Endothelial cell of umbilical vein (primary cell): ENCODE measurements at regions not wholly inside any gene's neighbourhood (a gene's known extent, or its start where the extent isn't known, plus 50 kb on each side); places are given as distances from the start of the nearest gene placed in this dataset.

ENCODE experiments used
- BruUV-seq: library from RNA; stranded (reverse); fragments of 400-500 nt; replicated peaks from 2 replicates; lab custom pipeline; 2021; lab: Mats Ljungman, UMichigan
- CTCF ChIA-PET: fragments of 300-600, 350-600 bp; sonication (Branson Sonifier 250); formaldehyde crosslinking; loops from one replicate; lab custom pipeline; 2021; ENCODE audit warnings: antibody characterized with exemption, inconsistent platforms; lab: Charles Lee
- POLR2A ChIA-PET: fragments of 300-600, 350-600 bp; sonication (Branson Sonifier 250); formaldehyde crosslinking; loops from one replicate; lab custom pipeline; 2021; ENCODE audit warnings: antibody characterized with exemption, inconsistent platforms; lab: Charles Lee
- DNase-seq: peaks from one replicate; pipeline ENCODE4 v3.0.0-alpha.2; 2011; ENCODE audit warnings: low read depth, low spot score
- FAIRE-seq: peaks from 2 replicates; lab custom pipeline; 2011; peaks lifted over from hg19 to GRCh38; lab: Jason Lieb, UNC
- H2AFZ ChIP-seq: 2 replicates; pipeline ENCODE4 v1.6.0; 2012; ENCODE audit warnings: low read depth, low read length, control low read depth, inconsistent platforms
- H3K27ac ChIP-seq: 2 replicates; pipeline ENCODE4 v1.5.1; 2011; ENCODE audit warnings: low read depth, mild to moderate bottlenecking, control low read depth, low read length, moderate library complexity; ENCODE audit not compliant: insufficient read depth
- H3K27me3 ChIP-seq, 2 experiments: 2 replicates each; pipeline versions ENCODE4 v1.6.0 to v1.6.1; 2011; ENCODE audit warnings: low read length in 2 of 2, mixed read lengths in 1 of 2; ENCODE audit not compliant: control insufficient read depth in 2 of 2, insufficient read depth in 2 of 2
- H3K36me3 ChIP-seq, 2 experiments: 2 replicates in 1 of 2; 3 replicates in 1 of 2; pipeline ENCODE4 v1.5.1; 2011; ENCODE audit warnings: low read length in 2 of 2, mild to moderate bottlenecking in 1 of 2, moderate library complexity in 1 of 2; ENCODE audit not compliant: control insufficient read depth in 2 of 2, insufficient read depth in 2 of 2; ENCODE audit errors: extremely low read depth in 1 of 2
- H3K4me1 ChIP-seq: 3 replicates; pipeline ENCODE4 v1.5.1; 2011; ENCODE audit warnings: mild to moderate bottlenecking, low read length; ENCODE audit not compliant: control insufficient read depth, insufficient read depth; ENCODE audit errors: extremely low read depth
- H3K4me2 ChIP-seq: 2 replicates; pipeline ENCODE4 v1.6.1; 2011; ENCODE audit warnings: low read length, control low read depth, mixed read lengths; ENCODE audit not compliant: insufficient read depth
- H3K4me3 ChIP-seq, 3 experiments: fragments of 200-600 bp in 1 of 3; sonication (generic), shearing (Covaris generic) in 1 of 3; replicated peaks in 1 of 3; 2 replicates each; pipeline ENCODE4 v1.5.1; 2011 to 2016; ENCODE audit warnings: control low read depth in 3 of 3, low read length in 3 of 3, mild to moderate bottlenecking in 2 of 3, inconsistent platforms in 1 of 3, low read depth in 1 of 3, moderate library complexity in 1 of 3; ENCODE audit not compliant: insufficient read depth in 1 of 3
- H3K79me2 ChIP-seq: 2 replicates; pipeline ENCODE4 v1.6.0; 2012; ENCODE audit warnings: low read length, inconsistent platforms; ENCODE audit not compliant: control insufficient read depth, insufficient read depth
- H3K9ac ChIP-seq: replicated peaks from 2 replicates; pipeline ENCODE3; 2011; ENCODE audit warnings: low read length, control low read depth; ENCODE audit not compliant: insufficient read depth; ENCODE audit errors: extremely low read depth
- H3K9me1 ChIP-seq: replicated peaks from 3 replicates; pipeline ENCODE4 v1.6.0; 2011; ENCODE audit warnings: mild to moderate bottlenecking, low read length; ENCODE audit not compliant: control insufficient read depth, insufficient read depth; ENCODE audit errors: extremely low read depth
- H3K9me3 ChIP-seq: replicated peaks from 2 replicates; pipeline ENCODE4 v1.5.1; 2012; ENCODE audit warnings: low read length, inconsistent platforms; ENCODE audit not compliant: control insufficient read depth, insufficient read depth
- H4K20me1 ChIP-seq: replicated peaks from 2 replicates; pipeline ENCODE3; 2011; ENCODE audit warnings: mild to moderate bottlenecking, low read length; ENCODE audit not compliant: control insufficient read depth, insufficient read depth; ENCODE audit errors: extremely low read depth
- FOS ChIP-seq: IDR thresholded peaks from 2 replicates; pipeline ENCODE4 v1.6.1; 2011; ENCODE audit warnings: mild to moderate bottlenecking, low read length, moderate library complexity, borderline replicate concordance; ENCODE audit not compliant: insufficient read depth
- GATA2 ChIP-seq: IDR thresholded peaks from 2 replicates; pipeline ENCODE4 v1.7.0; 2011; ENCODE audit warnings: low read depth, mild to moderate bottlenecking, moderate library complexity, mixed read lengths, low read length; ENCODE audit not compliant: insufficient read length, insufficient read depth
- JUN ChIP-seq: IDR thresholded peaks from 2 replicates; pipeline ENCODE4 v1.6.1; 2011; ENCODE audit warnings: borderline replicate concordance, low read depth; ENCODE audit not compliant: insufficient read length, insufficient read depth
- MYC ChIP-seq: IDR thresholded peaks from one replicate; pipeline ENCODE4 v1.6.1; 2011; ENCODE audit warnings: mild to moderate bottlenecking, low read depth, low read length
- POLR2A ChIP-seq: IDR thresholded peaks from 2 replicates; pipeline ENCODE4 v1.6.1; 2012; ENCODE audit warnings: low read depth, mild to moderate bottlenecking, control low read depth, low read length
- dilution Hi-C: fragments of 300-500 bp; cut with MboI; formaldehyde crosslinking; loops from one replicate; pipeline ENCODE4 v1.15.0; 2019; ENCODE audit warnings: low sequenced_read_pairs; ENCODE audit not compliant: extremely low pct_ligation_motif_present
- intact Hi-C: fragments of 100-400 bp; cut with micrococcal nuclease; formaldehyde crosslinking; loops from one replicate; pipeline ENCODE4 v1.10.0; 2022
- TF ChIP-seq, protein P1 (sequence below): IDR thresholded peaks from 2 replicates; pipeline ENCODE4 v1.6.1; 2011; ENCODE audit not compliant: insufficient read depth, insufficient read length
- TF ChIP-seq, protein P2 (sequence below), 2 donors: IDR thresholded peaks; 1 replicate in 1 of 2; 2 replicates in 1 of 2; pipeline ENCODE4 v1.5.1; 2011; ENCODE audit warnings: low read length in 2 of 2, mild to moderate bottlenecking in 2 of 2, moderate library complexity in 2 of 2, control low read depth in 1 of 2, inconsistent platforms in 1 of 2, low read depth in 1 of 2; ENCODE audit not compliant: insufficient read depth in 1 of 2; ENCODE audit errors: extremely low read depth in 1 of 2

DNA sequence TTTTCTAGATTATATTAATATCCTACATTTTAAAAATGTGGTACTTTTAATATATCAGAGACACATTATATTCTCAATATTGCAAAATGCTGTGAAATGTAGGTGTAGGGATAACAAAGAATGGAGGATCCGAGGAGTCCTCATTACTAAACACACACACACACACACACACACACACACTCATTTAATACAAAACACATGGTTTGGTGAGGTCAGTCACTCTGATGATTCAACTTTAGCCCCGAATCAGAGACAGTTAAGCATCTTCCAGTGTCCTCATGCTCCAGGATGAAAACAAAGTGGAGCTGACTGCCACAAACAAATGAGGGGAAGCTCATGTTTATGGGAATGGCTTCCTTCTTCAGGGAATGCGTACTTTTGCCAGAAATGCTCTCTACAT, 147.5 kb downstream of the CYSLTR2 start:
- BruUV-seq, result no TSS peak
- H3K36me3 ChIP-seq, result no peaks in the 10 kb centered on the region
- intact Hi-C loops (no loop called here), dilution Hi-C loops (no loop called here)
- no peaks in the 10 kb centered on the region for H3K79me2 ChIP-seq
- no peak overlapping the region for H3K4me2 ChIP-seq
- CTCF ChIA-PET, result interaction anchor here (1.4 kb wide), 1 partner anchor 11 kb away, joined by 3 read pairs; no protein-coding TSS in a partner anchor
- DNase-seq (no peak), FAIRE-seq (no peak)
- no peak overlapping the region for H3K4me3 ChIP-seq
- H4K20me1 ChIP-seq, result no peaks in the 10 kb centered on the region
- H3K9ac ChIP-seq, result no peak overlapping the region
- H3K9me3 ChIP-seq, result no peaks in the 10 kb centered on the region
- POLR2A ChIA-PET, result no interaction called here
- H3K9me1 ChIP-seq, result no peaks in the 10 kb centered on the region
- no peaks in the 10 kb centered on the region for H3K4me1 ChIP-seq
- no peak overlapping the region for H3K27ac ChIP-seq
- peaks cover 0 to 2% of the 10 kb centered on the region in 2 experiments for H3K27me3 ChIP-seq
- no peak for TF ChIP-seq FOS
- TF ChIP-seq, protein P1, sequence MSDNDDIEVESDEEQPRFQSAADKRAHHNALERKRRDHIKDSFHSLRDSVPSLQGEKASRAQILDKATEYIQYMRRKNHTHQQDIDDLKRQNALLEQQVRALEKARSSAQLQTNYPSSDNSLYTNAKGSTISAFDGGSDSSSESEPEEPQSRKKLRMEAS, result no peak
- no peak for TF ChIP-seq GATA2
- H2AFZ ChIP-seq, result no peak overlapping the region

DNA sequence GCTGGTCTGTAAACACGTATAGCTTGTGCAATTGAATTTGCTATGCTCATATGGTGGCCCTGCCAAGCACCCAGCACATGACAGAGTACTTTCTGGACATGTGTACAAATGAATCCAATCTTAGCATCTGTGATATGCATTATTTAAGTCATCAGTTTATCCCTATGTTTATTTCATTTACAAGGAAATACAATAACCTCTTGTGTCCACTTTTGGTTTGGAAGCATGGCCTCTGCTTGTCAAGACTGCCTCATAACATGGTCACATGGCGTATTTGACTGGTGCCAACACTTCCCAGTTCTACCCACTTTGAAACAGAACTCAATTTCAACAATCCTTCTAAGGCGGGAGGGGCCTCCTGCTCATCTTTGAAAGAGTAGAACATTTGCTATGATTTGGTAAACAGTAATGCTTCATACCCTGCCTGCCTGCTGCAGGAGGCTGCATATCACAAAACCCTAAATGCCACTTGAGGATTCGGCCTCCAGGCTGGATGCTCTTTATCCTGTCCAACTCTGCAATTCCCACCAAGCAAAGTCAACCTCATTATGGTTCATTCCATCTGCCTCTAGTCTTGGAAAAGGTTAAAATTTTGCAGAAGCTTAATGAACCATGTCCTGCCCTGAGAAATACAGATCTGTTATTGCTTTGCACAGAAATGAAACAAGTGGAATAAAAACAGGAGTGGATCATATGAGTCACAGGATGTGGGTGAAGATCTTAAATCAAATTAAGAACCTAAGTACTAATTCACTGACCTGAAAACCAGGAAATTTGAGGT, 151.3 kb downstream of the CYSLTR2 start:
- Histone ChIP-seq H3K9ac (no peak overlapping the region), H3K4me2 (no peak overlapping the region), H3K4me3 (no peak overlapping the region), H3K27me3 (no peaks in the 10 kb centered on the region), H3K79me2 (no peaks in the 10 kb centered on the region), H3K9me1 (no peaks in the 10 kb centered on the region), H3K27ac (no peak overlapping the region), H3K9me3 (no peaks in the 10 kb centered on the region), H3K36me3 (no peaks in the 10 kb centered on the region), H3K4me1 (no peaks in the 10 kb centered on the region), H4K20me1 (no peaks in the 10 kb centered on the region), H2AFZ (no peak overlapping the region)
- no TSS peak for BruUV-seq
- TF ChIP-seq, protein P2, sequence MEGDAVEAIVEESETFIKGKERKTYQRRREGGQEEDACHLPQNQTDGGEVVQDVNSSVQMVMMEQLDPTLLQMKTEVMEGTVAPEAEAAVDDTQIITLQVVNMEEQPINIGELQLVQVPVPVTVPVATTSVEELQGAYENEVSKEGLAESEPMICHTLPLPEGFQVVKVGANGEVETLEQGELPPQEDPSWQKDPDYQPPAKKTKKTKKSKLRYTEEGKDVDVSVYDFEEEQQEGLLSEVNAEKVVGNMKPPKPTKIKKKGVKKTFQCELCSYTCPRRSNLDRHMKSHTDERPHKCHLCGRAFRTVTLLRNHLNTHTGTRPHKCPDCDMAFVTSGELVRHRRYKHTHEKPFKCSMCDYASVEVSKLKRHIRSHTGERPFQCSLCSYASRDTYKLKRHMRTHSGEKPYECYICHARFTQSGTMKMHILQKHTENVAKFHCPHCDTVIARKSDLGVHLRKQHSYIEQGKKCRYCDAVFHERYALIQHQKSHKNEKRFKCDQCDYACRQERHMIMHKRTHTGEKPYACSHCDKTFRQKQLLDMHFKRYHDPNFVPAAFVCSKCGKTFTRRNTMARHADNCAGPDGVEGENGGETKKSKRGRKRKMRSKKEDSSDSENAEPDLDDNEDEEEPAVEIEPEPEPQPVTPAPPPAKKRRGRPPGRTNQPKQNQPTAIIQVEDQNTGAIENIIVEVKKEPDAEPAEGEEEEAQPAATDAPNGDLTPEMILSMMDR (IDR thresholded peaks at IDR 0.05; ENCODE audit: extremely low read depth in 1 of 2, insufficient read depth in 1 of 2, low read depth in 1 of 2, low read length in 2 of 2), result no peak
- TF ChIP-seq GATA2 (no peak), POLR2A (no peak), MYC (no peak), FOS (no peak), JUN (no peak)
- TF ChIP-seq, protein P1, result no peak
- intact Hi-C loops (no loop called here), dilution Hi-C loops (no loop called here)
- no peak for FAIRE-seq
- CTCF ChIA-PET, result no interaction called here
- POLR2A ChIA-PET, result no interaction called here
- DNase-seq, result peak; percentile 12
